B cell (primary cell): ENCODE measurements at regions not wholly inside any gene's neighbourhood (a gene's known extent, or its start where the extent isn't known, plus 50 kb on each side); places are given as distances from the start of the nearest gene placed in this dataset.

Experiments
- ATAC-seq: fragments of 200-7000 bp; cut with Tn5 transposase; one replicate; pipeline ENCODE4 v1.10.0; 2021; ENCODE audit warnings: low read depth, mild to moderate bottlenecking, moderate number of reproducible peaks, moderate library complexity
- CTCF ChIA-PET: fragments of 350-600 bp; sonication (Branson Sonifier 250); formaldehyde crosslinking; loops from one replicate; lab custom pipeline; 2021; ENCODE audit warnings: antibody characterized with exemption, inconsistent platforms; lab: Charles Lee
- POLR2A ChIA-PET: fragments of 350-600 bp; sonication (Branson Sonifier 250); formaldehyde crosslinking; loops from one replicate; lab custom pipeline; 2021; ENCODE audit warnings: antibody characterized with exemption; lab: Charles Lee
- DNase-seq: peaks from one replicate; pipeline ENCODE4 v3.0.0; 2013
- H2AFZ ChIP-seq: 2 replicates; pipeline ENCODE4 v1.6.1; 2012; ENCODE audit warnings: mild to moderate bottlenecking, low read depth, low read length; ENCODE audit not compliant: insufficient read depth, poor library complexity, severe bottlenecking
- H3K27ac ChIP-seq, 2 donors: 1 replicate in 1 of 2; 2 replicates in 1 of 2; pipeline ENCODE4 v1.5.1; 2012 to 2013; ENCODE audit warnings: low read length in 2 of 2, mild to moderate bottlenecking in 2 of 2, moderate library complexity in 1 of 2
- H3K27me3 ChIP-seq, 4 experiments: fragments of 200-600 bp in 1 of 4; sonication (generic) in 1 of 4; replicated peaks in 1 of 4; 1 replicate in 2 of 4; 2 replicates in 2 of 4; pipeline versions ENCODE4 v1.6.1 to v1.7.0; 2013 to 2016; ENCODE audit warnings: low read length in 3 of 4, mild to moderate bottlenecking in 2 of 4, mixed read lengths in 1 of 4, moderate library complexity in 1 of 4; ENCODE audit not compliant: insufficient read depth in 4 of 4, control insufficient read depth in 3 of 4; ENCODE audit errors: control extremely low read depth in 1 of 4
- H3K36me3 ChIP-seq, 2 experiments: replicated peaks in 1 of 2; 1 replicate in 1 of 2; 2 replicates in 1 of 2; pipeline versions ENCODE4 v1.6.1 to v1.7.1; 2013; ENCODE audit warnings: low read length in 1 of 2; ENCODE audit not compliant: insufficient read depth in 2 of 2, control insufficient read depth in 1 of 2; ENCODE audit errors: control extremely low read depth in 1 of 2, extremely low read depth in 1 of 2
- H3K4me1 ChIP-seq, 2 donors: fragments of 200-600 bp in 1 of 2; sonication (generic) in 1 of 2; 1 replicate in 1 of 2; 2 replicates in 1 of 2; pipeline versions ENCODE4 v1.5.1 to v1.6.1; 2013 to 2017; ENCODE audit warnings: low read length in 2 of 2; ENCODE audit not compliant: control insufficient read depth in 2 of 2, insufficient read depth in 2 of 2
- H3K4me2 ChIP-seq: replicated peaks from 2 replicates; pipeline ENCODE3; 2012; ENCODE audit warnings: mild to moderate bottlenecking, low read depth, low read length; ENCODE audit not compliant: poor library complexity, severe bottlenecking
- H3K4me3 ChIP-seq, 5 experiments: fragments of 200-600 bp in 1 of 5; sonication (generic) in 1 of 5; 1 replicate in 3 of 5; 2 replicates in 2 of 5; pipeline versions ENCODE4 v1.5.1 to v1.7.0; 2011 to 2016; ENCODE audit warnings: low read length in 4 of 5, mild to moderate bottlenecking in 4 of 5, low read depth in 2 of 5, control low read depth in 1 of 5, moderate library complexity in 1 of 5; ENCODE audit not compliant: insufficient read depth in 1 of 5; ENCODE audit errors: control extremely low read depth in 1 of 5, extremely low read depth in 1 of 5
- H3K79me2 ChIP-seq: fragments of 200-600 bp; sonication (generic); one replicate; pipeline ENCODE4 v1.6.0; 2016; ENCODE audit warnings: low read length; ENCODE audit not compliant: control insufficient read depth, insufficient read depth
- H3K9ac ChIP-seq: fragments of 200-600 bp; sonication (generic); 2 replicates; pipeline ENCODE4 v1.6.1; 2017; ENCODE audit warnings: mild to moderate bottlenecking, low read length, moderate library complexity
- H3K9me3 ChIP-seq, 3 donors: one replicate each; pipeline versions ENCODE4 v1.6.1 to v1.7.1; 2013; ENCODE audit warnings: low read length in 2 of 3; ENCODE audit not compliant: control insufficient read depth in 2 of 3, insufficient read depth in 1 of 3; ENCODE audit errors: control extremely low read depth in 1 of 3
- H4K20me1 ChIP-seq: 2 replicates; pipeline ENCODE4 v1.6.0; 2012; ENCODE audit warnings: mild to moderate bottlenecking, low read length; ENCODE audit not compliant: insufficient read depth, control insufficient read depth, poor library complexity, severe bottlenecking
- H3K27ac Mint-ChIP-seq: one replicate; pipeline ENCODE4 v1.8.0; 2021; ENCODE audit warnings: mixed read lengths
- H3K27me3 Mint-ChIP-seq: one replicate; pipeline ENCODE4 v1.8.0; 2021; ENCODE audit warnings: mixed read lengths
- H3K4me1 Mint-ChIP-seq: one replicate; pipeline ENCODE4 v1.8.0; 2021; ENCODE audit warnings: mixed read lengths
- H3K4me3 Mint-ChIP-seq: one replicate; pipeline ENCODE4 v1.8.0; 2021; ENCODE audit warnings: mixed read lengths
- H3K9me3 Mint-ChIP-seq: one replicate; pipeline ENCODE4 v1.8.0; 2022; ENCODE audit warnings: mixed read lengths; ENCODE audit not compliant: insufficient read depth
- EZH2 ChIP-seq: IDR thresholded peaks from 2 replicates; pipeline ENCODE4 v1.6.1; 2012; ENCODE audit warnings: borderline replicate concordance, low read depth, mild to moderate bottlenecking, moderate library complexity, low read length; ENCODE audit not compliant: insufficient read depth, poor library complexity, severe bottlenecking
- WGBS: methylation state at CpG from one replicate; pipeline ENCODE4 v1.1.5; 2013; ENCODE audit warnings: missing lambda C conversion rate; ENCODE audit not compliant: insufficient coverage; 5-methylcytosine and 5-hydroxymethylcytosine counted together
- intact Hi-C: fragments of 100-400 bp; cut with micrococcal nuclease; formaldehyde crosslinking; loops from one replicate; pipeline ENCODE4 v1.10.0; 2022
- TF ChIP-seq, protein P1 (sequence below): fragments of 200-600 bp; IDR thresholded peaks from one replicate; pipeline ENCODE4 v1.8.0; 2022; ENCODE audit warnings: antibody characterized with exemption, mild to moderate bottlenecking

- intact Hi-C loops, result no loop called here
- Histone ChIP-seq H3K4me2 (no peak overlapping the region), H3K9me3 (peaks cover 0 to 8% (median 0%) of the 10 kb centered on the region in 3 donors), H2AFZ (no peak overlapping the region), H3K27me3 (no peaks in the 10 kb centered on the region), H4K20me1 (no peaks in the 10 kb centered on the region), H3K9ac (no peak overlapping the region), H3K4me1 (no peaks in the 10 kb centered on the region), H3K36me3 (no peaks in the 10 kb centered on the region), H3K27ac (no peak overlapping the region), H3K79me2 (no peaks in the 10 kb centered on the region), H3K4me3 (no peak overlapping the region)
- ATAC-seq (no peak), DNase-seq (no peak)
- ChIA-PET POLR2A (no interaction called here), CTCF (no interaction called here)
- H3K4me3 Mint-ChIP-seq, result no peak overlapping the region
- no peaks in the 10 kb centered on the region for H3K4me1 Mint-ChIP-seq
- no peak overlapping the region for H3K27ac Mint-ChIP-seq
- TF ChIP-seq EZH2, result no peak
- TF ChIP-seq, protein P1, sequence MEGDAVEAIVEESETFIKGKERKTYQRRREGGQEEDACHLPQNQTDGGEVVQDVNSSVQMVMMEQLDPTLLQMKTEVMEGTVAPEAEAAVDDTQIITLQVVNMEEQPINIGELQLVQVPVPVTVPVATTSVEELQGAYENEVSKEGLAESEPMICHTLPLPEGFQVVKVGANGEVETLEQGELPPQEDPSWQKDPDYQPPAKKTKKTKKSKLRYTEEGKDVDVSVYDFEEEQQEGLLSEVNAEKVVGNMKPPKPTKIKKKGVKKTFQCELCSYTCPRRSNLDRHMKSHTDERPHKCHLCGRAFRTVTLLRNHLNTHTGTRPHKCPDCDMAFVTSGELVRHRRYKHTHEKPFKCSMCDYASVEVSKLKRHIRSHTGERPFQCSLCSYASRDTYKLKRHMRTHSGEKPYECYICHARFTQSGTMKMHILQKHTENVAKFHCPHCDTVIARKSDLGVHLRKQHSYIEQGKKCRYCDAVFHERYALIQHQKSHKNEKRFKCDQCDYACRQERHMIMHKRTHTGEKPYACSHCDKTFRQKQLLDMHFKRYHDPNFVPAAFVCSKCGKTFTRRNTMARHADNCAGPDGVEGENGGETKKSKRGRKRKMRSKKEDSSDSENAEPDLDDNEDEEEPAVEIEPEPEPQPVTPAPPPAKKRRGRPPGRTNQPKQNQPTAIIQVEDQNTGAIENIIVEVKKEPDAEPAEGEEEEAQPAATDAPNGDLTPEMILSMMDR, result no peak
- no peaks in the 10 kb centered on the region for H3K27me3 Mint-ChIP-seq
- 91% methylated on average over 4 of the region's 4 CpGs for WGBS
- H3K9me3 Mint-ChIP-seq, result no peaks in the 10 kb centered on the region
Observed at GRCh38 chr11:70886256-70886655, 366.1 kb downstream of the SHANK2 start.

- no peak overlapping the region for H3K27ac ChIP-seq
- ATAC-seq (no peak), DNase-seq (no peak)
- Mint-ChIP-seq H3K9me3 (no peaks in the 10 kb centered on the region), H3K4me1 (no peaks in the 10 kb centered on the region), H3K27me3 (no peaks in the 10 kb centered on the region), H3K4me3 (no peak overlapping the region), H3K27ac (no peak overlapping the region)
- H3K4me1 ChIP-seq, result no peaks in the 10 kb centered on the region
- H3K4me2 ChIP-seq, result no peak overlapping the region
- H3K9ac ChIP-seq, result no peak overlapping the region
- no peaks in the 10 kb centered on the region for H3K79me2 ChIP-seq
- no peaks in the 10 kb centered on the region for H4K20me1 ChIP-seq
- POLR2A ChIA-PET, result no interaction called here
- peaks cover 0 to 8% (median 0%) of the 10 kb centered on the region in 3 donors for H3K9me3 ChIP-seq
- H3K27me3 ChIP-seq, result no peaks in the 10 kb centered on the region
- CTCF ChIA-PET, result no interaction called here
- H3K36me3 ChIP-seq, result no peaks in the 10 kb centered on the region
- 87% methylated on average over 15 of the region's 21 CpGs for WGBS
- H2AFZ ChIP-seq, result no peak overlapping the region
- intact Hi-C loops, result no loop called here
- TF ChIP-seq, protein P1, result no peak
- TF ChIP-seq EZH2, result no peak
- H3K4me3 ChIP-seq, result no peak overlapping the region
Observed at GRCh38 chr11:70886676-70887541, 365.5 kb downstream of the SHANK2 start.
